HepG2 (cell line): ENCODE measurements at regions not wholly inside any gene's neighbourhood (a gene's known extent, or its start where the extent isn't known, plus 50 kb on each side); places are given as distances from the start of the nearest gene placed in this dataset.

Experiments used
- CTCF ChIP-seq: sonication (generic); formaldehyde crosslinking; IDR thresholded peaks from 2 replicates; pipeline ENCODE4 v1.5.0; 2020; ENCODE audit warnings: mild to moderate bottlenecking, missing genetic modification reagents, moderate library complexity
- ELK4 ChIP-seq: sonication (generic); formaldehyde crosslinking; IDR thresholded peaks from 2 replicates; pipeline ENCODE4 v1.9.0; 2021; ENCODE audit warnings: missing genetic modification reagents, borderline replicate concordance
- EP300 ChIP-seq, 3 experiments: sonication (generic) in 1 of 3; formaldehyde crosslinking in 1 of 3; IDR thresholded peaks; 2 replicates each; pipeline versions ENCODE4 v1.5.1 to v1.6.1; 2011 to 2020; ENCODE audit warnings: low read depth in 2 of 3, low read length in 2 of 3, borderline replicate concordance in 1 of 3, improper control_type of control experiment in 1 of 3, mild to moderate bottlenecking in 1 of 3, missing genetic modification reagents in 1 of 3, moderate library complexity in 1 of 3
- MEF2D ChIP-seq: sonication (generic); formaldehyde crosslinking; IDR thresholded peaks from 2 replicates; pipeline ENCODE4 v1.5.1; 2020; ENCODE audit warnings: mild to moderate bottlenecking, missing genetic modification reagents
- TEAD2 ChIP-seq: sonication (generic); formaldehyde crosslinking; IDR thresholded peaks from 2 replicates; pipeline ENCODE4 v1.9.0; 2021; ENCODE audit warnings: missing genetic modification reagents
- U2AF2 ChIP-seq: fragments of 200-400 bp; formaldehyde crosslinking; IDR thresholded peaks from 2 replicates; pipeline ENCODE4 v1.6.1; 2017; ENCODE audit warnings: low read depth, mild to moderate bottlenecking, low read length
- ZBTB33 ChIP-seq: sonication (generic); formaldehyde crosslinking; IDR thresholded peaks from 2 replicates; pipeline ENCODE4 v1.4.0; 2020; ENCODE audit warnings: missing genetic modification reagents
- ZBTB8A ChIP-seq: sonication (generic); formaldehyde crosslinking; IDR thresholded peaks from 2 replicates; pipeline ENCODE4 v1.4.0; 2020; ENCODE audit warnings: mild to moderate bottlenecking, low read depth, missing genetic modification reagents, borderline replicate concordance
- ZNF280B ChIP-seq: sonication (generic); formaldehyde crosslinking; IDR thresholded peaks from 2 replicates; pipeline ENCODE4 v1.5.0; 2020; ENCODE audit warnings: missing genetic modification reagents, mild to moderate bottlenecking, borderline replicate concordance
- ZNF768 ChIP-seq: sonication (generic); formaldehyde crosslinking; IDR thresholded peaks from 2 replicates; pipeline ENCODE4 v1.4.0; 2020; ENCODE audit warnings: missing genetic modification reagents
- ZSCAN12 ChIP-seq: sonication (generic); formaldehyde crosslinking; IDR thresholded peaks from 2 replicates; pipeline ENCODE4 v1.9.0; 2021; ENCODE audit warnings: mild to moderate bottlenecking, missing genetic modification reagents

GRCh38 chr4:27928761-27929540 lies 1068.3 kb downstream of the STIM2 start:
- no peak for TF ChIP-seq ZNF768
- no peak for TF ChIP-seq ZBTB8A
- no peak for TF ChIP-seq TEAD2 (CRISPR knock-in tag)
- TF ChIP-seq U2AF2, result no peak
- TF ChIP-seq CTCF (CRISPR knock-in tag), result no peak
- TF ChIP-seq ELK4 (CRISPR knock-in tag), result no peak
- no peak for TF ChIP-seq EP300 (IDR thresholded peaks at IDR 0.05; ENCODE audit: low read depth in 2 of 2, low read length in 2 of 2)
- no peak for TF ChIP-seq EP300 (CRISPR knock-in tag; IDR thresholded peaks at IDR 0.05; ENCODE audit: borderline replicate concordance)
- TF ChIP-seq ZNF280B, result no peak
- no peak for TF ChIP-seq ZSCAN12 (CRISPR knock-in tag)
- no peak for TF ChIP-seq MEF2D (CRISPR knock-in tag)
- TF ChIP-seq ZBTB33 (CRISPR knock-in tag), result no peak
